Activated CD8-positive, alpha-beta T cell treated with anti-CD3 and anti-CD28 coated beads for 36 hours (primary cell): ENCODE measurements at regions not wholly inside any gene's neighbourhood (a gene's known extent, or its start where the extent isn't known, plus 50 kb on each side); places are given as distances from the start of the nearest gene placed in this dataset.
A peak's percentile ranks its signal among the peaks of the same experiment; 100 is the strongest.

Experiments used
- ATAC-seq: fragments of 200-7000 bp; cut with Tn5 transposase; one replicate; pipeline ENCODE4 v1.10.0; 2021; ENCODE audit warnings: mild to moderate bottlenecking, moderate library complexity
- CTCF ChIA-PET: fragments of 350-600 bp; sonication (Branson Sonifier 250); formaldehyde crosslinking; loops from one replicate; lab custom pipeline; 2021; ENCODE audit warnings: antibody characterized with exemption; lab: Charles Lee
- POLR2A ChIA-PET: fragments of 350-600 bp; sonication (Branson Sonifier 250); formaldehyde crosslinking; loops from one replicate; lab custom pipeline; 2021; ENCODE audit warnings: antibody characterized with exemption; lab: Charles Lee
- DNase-seq: peaks from one replicate; pipeline ENCODE4 v3.0.0-alpha.2; 2020
- H3K27ac Mint-ChIP-seq: one replicate; pipeline ENCODE4 v1.8.0; 2021; ENCODE audit warnings: mild to moderate bottlenecking, mixed read lengths
- H3K27me3 Mint-ChIP-seq: one replicate; pipeline ENCODE4 v1.8.0; 2021; ENCODE audit warnings: mixed read lengths
- H3K36me3 Mint-ChIP-seq: one replicate; pipeline ENCODE4 v1.8.0; 2021; ENCODE audit warnings: low read depth, mixed read lengths
- H3K4me1 Mint-ChIP-seq: one replicate; pipeline ENCODE4 v1.8.0; 2021; ENCODE audit warnings: low read depth, mixed read lengths
- H3K4me3 Mint-ChIP-seq: one replicate; pipeline ENCODE4 v1.8.0; 2021; ENCODE audit warnings: mild to moderate bottlenecking, moderate library complexity, mixed read lengths
- H3K9me3 Mint-ChIP-seq: one replicate; pipeline ENCODE4 v1.8.0; 2021; ENCODE audit warnings: mixed read lengths
- CTCF ChIP-seq: fragments of 200-600 bp; IDR thresholded peaks from one replicate; pipeline ENCODE4 v1.8.0; 2022; ENCODE audit warnings: antibody characterized with exemption, mild to moderate bottlenecking
- intact Hi-C: fragments of 100-400 bp; cut with micrococcal nuclease; formaldehyde crosslinking; loops from one replicate; pipeline ENCODE4 v1.10.0; 2022

DNA sequence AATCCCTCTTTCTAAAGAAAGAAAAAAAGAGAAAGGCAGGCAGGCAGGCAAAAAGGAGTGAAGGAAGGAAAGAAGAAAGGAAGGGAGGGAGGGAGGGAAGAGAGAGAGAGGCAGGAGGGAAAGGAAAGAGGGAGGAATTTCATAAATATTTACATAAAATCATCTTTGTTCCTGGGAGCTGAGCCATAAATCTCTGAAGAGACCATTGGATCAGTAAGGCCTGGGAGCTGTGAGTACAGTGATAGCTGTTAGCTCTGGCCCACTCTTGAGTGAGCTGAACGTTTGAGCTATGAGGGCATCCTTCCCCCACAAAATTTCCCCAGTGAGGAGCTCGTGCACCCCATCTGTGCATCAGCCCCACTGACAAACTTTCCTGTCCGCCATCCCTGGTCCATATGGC lies 224.0 kb downstream of the SOD2 start:
- intact Hi-C loops, result no loop called here
- ATAC-seq, result no peak
- no peaks in the 10 kb centered on the region for H3K9me3 Mint-ChIP-seq
- H3K27me3 Mint-ChIP-seq, result peaks cover 5% of the 10 kb centered on the region
- DNase-seq, result no peak
- CTCF ChIA-PET, result interaction anchor here (1.2 to 1.8 kb wide), 3 partner anchors 70 to 295 kb away, joined by 3 to 5 read pairs (median 3); no protein-coding TSS in a partner anchor
- H3K4me3 Mint-ChIP-seq, result no peak overlapping the region
- H3K27ac Mint-ChIP-seq, result no peak overlapping the region
- TF ChIP-seq CTCF, result no peak
- H3K36me3 Mint-ChIP-seq, result no peaks in the 10 kb centered on the region
- H3K4me1 Mint-ChIP-seq, result no peaks in the 10 kb centered on the region
- POLR2A ChIA-PET, result no interaction called here

DNA sequence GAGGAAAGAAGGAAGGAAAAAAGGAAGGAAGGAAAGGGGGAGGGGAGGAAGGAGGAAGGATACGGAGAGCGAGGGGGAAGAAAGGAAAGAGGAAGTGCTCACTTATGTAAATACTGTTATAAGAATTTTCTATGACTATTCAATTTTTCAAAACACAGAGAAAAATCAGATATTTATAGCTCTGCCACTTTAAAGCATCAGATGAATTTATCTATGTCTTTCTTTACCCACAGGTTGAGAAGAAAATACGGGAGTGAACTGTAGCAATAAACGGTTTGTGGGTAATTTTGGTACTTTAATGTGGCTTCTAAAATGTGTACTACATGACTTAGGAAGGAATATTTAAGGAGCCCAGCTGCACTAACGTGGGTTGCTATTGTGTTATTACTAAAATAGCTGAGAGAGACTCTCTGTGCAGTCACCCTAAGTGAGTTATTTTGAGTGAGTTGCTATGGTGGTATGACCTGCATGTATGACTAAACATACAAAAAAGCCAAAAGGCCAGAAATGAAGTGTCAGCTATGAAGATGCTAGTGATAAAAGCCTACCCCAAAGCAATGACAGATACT lies 225.5 kb downstream of the SOD2 start:
- ATAC-seq, result peak; percentile 37
- no peak overlapping the region for H3K4me3 Mint-ChIP-seq

GRCh38 chr6:159466926-159467325 lies 226.1 kb downstream of the SOD2 start:
- peaks cover 7% of the 10 kb centered on the region for H3K27me3 Mint-ChIP-seq

More for the DNA sequence above, 225.5 kb downstream of the SOD2 start:
- H3K4me1 Mint-ChIP-seq, result no peaks in the 10 kb centered on the region
- no peak for TF ChIP-seq CTCF
- no peak overlapping the region for H3K27ac Mint-ChIP-seq
- DNase-seq, result no peak
- H3K36me3 Mint-ChIP-seq, result no peaks in the 10 kb centered on the region
- ChIA-PET CTCF (interaction anchor here (0.7 to 1.8 kb wide), 4 partner anchors 187 to 293 kb away, joined by 3 to 7 read pairs (median 4); no protein-coding TSS in a partner anchor), POLR2A (no interaction called here)
- intact Hi-C loops, result no loop called here
- H3K27me3 Mint-ChIP-seq, result peaks cover 7% of the 10 kb centered on the region
- no peaks in the 10 kb centered on the region for H3K9me3 Mint-ChIP-seq

DNA sequence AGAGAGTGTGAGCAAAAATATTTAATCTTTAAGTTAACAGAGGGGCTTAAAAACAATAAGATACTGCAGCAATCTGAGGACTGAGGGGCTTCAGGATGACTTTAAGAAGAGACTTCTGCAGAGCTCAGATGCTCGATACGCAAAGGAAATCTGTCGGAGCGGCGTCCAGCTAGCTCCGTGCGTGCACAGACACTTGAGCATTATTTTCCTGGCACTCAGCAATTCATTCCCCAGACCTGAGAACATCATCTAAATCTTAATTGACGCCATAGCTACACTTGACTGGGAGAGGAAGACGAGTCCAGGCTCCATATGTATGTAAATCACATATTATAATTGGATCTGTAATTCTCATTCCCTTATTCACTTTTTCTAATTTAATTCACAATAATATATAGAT lies 228.2 kb downstream of the SOD2 start:
- Mint-ChIP-seq H3K36me3 (no peaks in the 10 kb centered on the region), H3K4me3 (no peak overlapping the region), H3K27me3 (peaks cover 7% of the 10 kb centered on the region), H3K4me1 (no peaks in the 10 kb centered on the region), H3K27ac (no peak overlapping the region), H3K9me3 (no peaks in the 10 kb centered on the region)
- no peak for TF ChIP-seq CTCF
- intact Hi-C loops, result no loop called here
- DNase-seq, result no peak
- CTCF ChIA-PET, result interaction anchor here (1.3 kb wide), 1 partner anchor 215 kb away, joined by 3 read pairs; no protein-coding TSS in a partner anchor
- POLR2A ChIA-PET, result no interaction called here
- ATAC-seq, result no peak

More at GRCh38 chr6:159466926-159467325, 226.1 kb downstream of the SOD2 start:
- Mint-ChIP-seq H3K4me1 (no peaks in the 10 kb centered on the region), H3K9me3 (no peaks in the 10 kb centered on the region), H3K27ac (no peak overlapping the region), H3K36me3 (no peaks in the 10 kb centered on the region), H3K4me3 (no peak overlapping the region)
- ATAC-seq, result no peak
- DNase-seq, result no peak
- ChIA-PET POLR2A (no interaction called here), CTCF (interaction anchor here (1.7 kb wide), 1 partner anchor 214 kb away, joined by 7 read pairs; no protein-coding TSS in a partner anchor)
- TF ChIP-seq CTCF, result no peak
- intact Hi-C loops, result no loop called here

GRCh38 chr6:159463119-159463829 lies 229.8 kb downstream of the SOD2 start:
- DNase-seq (no peak), ATAC-seq (no peak)
- no peaks in the 10 kb centered on the region for H3K36me3 Mint-ChIP-seq
- H3K27me3 Mint-ChIP-seq, result peaks cover 7% of the 10 kb centered on the region
- no peak for TF ChIP-seq CTCF
- POLR2A ChIA-PET, result no interaction called here
- no peaks in the 10 kb centered on the region for H3K4me1 Mint-ChIP-seq
- no peak overlapping the region for H3K4me3 Mint-ChIP-seq
- CTCF ChIA-PET, result interaction anchor here (0.6 to 3.2 kb wide), 6 partner anchors 134 to 290 kb away, joined by 3 to 15 read pairs (median 4); no protein-coding TSS in a partner anchor
- H3K27ac Mint-ChIP-seq, result no peak overlapping the region
- intact Hi-C loops, result no loop called here
- no peaks in the 10 kb centered on the region for H3K9me3 Mint-ChIP-seq
